HG02885 (cell line): ENCODE measurements at regions not wholly inside any gene's neighbourhood (a gene's known extent, or its start where the extent isn't known, plus 50 kb on each side); places are given as distances from the start of the nearest gene placed in this dataset.
"Not testable (repeated sequence)": the region's sequence is repeated elsewhere in the genome, so short reads cannot be mapped to it uniquely, and the experiment has no call there.

Source experiments
- ATAC-seq: cut with Tn5 transposase; IDR thresholded peaks from one replicate; pipeline ENCODE4 v1.9.1; 2021; ENCODE audit warnings: mild to moderate bottlenecking; ENCODE audit not compliant: unreplicated experiment, poor library complexity

GRCh38 chr14:105877645-105878044 is 351.3 kb downstream of the TMEM121 start:
- ATAC-seq = no peak

DNA sequence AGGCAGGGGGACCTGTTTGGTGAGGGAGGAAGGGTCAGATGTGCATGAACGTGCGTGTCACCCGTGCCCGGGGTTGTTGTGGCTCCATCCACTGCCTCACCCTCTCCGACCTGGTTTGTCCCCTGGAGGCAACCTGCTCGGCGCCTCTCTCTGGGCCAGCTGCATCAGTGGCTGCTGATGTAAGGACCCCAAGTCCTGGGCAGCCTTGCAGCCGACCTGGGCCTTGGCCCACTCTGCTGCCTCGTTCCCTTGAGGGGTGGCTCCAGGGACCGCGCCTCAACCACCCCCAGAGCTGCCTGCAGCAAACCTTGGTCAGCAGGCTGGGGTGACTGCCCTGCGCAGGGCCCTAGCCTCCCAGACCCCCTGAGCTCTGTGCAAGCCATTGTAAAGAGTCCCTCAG is 351.7 kb downstream of the TMEM121 start:
- ATAC-seq = no peak

- no peak for ATAC-seq
Observed at GRCh38 chr14:105878554-105878953, 352.2 kb downstream of the TMEM121 start.

- no peak for ATAC-seq
Observed at GRCh38 chr14:105879503-105879866, 353.1 kb downstream of the TMEM121 start.

DNA sequence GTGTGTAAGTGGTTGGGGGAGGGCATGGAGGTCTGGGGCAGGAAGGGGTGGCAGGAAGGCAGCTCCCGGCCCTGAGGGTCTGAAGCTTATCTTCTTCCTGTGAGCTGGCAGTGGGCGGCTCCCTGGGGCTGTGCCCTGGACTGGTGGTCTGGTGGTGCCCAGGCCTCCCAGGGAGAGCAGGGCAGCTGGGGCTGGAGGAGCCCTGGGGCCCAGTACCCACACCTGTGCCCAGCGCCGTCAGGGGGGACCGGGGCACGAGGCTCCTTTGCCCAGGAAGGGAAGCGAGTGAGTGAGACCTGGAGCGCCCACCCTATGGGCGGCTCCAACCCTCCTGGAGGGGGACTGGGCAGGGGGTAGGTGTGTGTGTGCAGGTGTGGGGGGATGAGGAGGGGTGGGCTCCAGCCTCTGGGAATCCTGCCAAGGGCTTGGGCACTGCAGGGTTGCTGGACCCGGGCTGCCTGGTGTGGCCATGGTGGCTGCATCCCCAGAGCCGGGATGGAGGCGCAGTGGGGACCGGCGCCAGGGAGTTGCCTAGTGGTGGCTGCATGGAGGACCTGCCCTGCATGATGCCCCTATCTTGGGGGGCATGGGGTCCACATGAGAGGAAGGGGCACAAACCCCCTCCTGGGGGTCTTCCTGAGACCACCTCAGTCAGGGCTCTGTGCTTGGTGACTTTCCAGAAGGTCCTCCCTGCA is 353.6 kb downstream of the TMEM121 start:
- ATAC-seq = no peak

- ATAC-seq = no peak
Observed at GRCh38 chr14:105880616-105881015, 354.2 kb downstream of the TMEM121 start.

GRCh38 chr14:105881021-105881930 is 354.9 kb downstream of the TMEM121 start:
- no peak for ATAC-seq

- ATAC-seq = not testable (repeated sequence)
Observed at GRCh38 chr14:105882011-105882410, 355.6 kb downstream of the TMEM121 start.

GRCh38 chr14:105882626-105883025 is 356.2 kb downstream of the TMEM121 start:
- no peak for ATAC-seq

- no peak for ATAC-seq
Observed at GRCh38 chr14:105883066-105884005, 357.0 kb downstream of the TMEM121 start.

GRCh38 chr14:105884192-105884807 is 357.9 kb downstream of the TMEM121 start:
- ATAC-seq = not testable (repeated sequence)

GRCh38 chr14:105884808-105885281 is 358.5 kb downstream of the TMEM121 start:
- no peak for ATAC-seq

DNA sequence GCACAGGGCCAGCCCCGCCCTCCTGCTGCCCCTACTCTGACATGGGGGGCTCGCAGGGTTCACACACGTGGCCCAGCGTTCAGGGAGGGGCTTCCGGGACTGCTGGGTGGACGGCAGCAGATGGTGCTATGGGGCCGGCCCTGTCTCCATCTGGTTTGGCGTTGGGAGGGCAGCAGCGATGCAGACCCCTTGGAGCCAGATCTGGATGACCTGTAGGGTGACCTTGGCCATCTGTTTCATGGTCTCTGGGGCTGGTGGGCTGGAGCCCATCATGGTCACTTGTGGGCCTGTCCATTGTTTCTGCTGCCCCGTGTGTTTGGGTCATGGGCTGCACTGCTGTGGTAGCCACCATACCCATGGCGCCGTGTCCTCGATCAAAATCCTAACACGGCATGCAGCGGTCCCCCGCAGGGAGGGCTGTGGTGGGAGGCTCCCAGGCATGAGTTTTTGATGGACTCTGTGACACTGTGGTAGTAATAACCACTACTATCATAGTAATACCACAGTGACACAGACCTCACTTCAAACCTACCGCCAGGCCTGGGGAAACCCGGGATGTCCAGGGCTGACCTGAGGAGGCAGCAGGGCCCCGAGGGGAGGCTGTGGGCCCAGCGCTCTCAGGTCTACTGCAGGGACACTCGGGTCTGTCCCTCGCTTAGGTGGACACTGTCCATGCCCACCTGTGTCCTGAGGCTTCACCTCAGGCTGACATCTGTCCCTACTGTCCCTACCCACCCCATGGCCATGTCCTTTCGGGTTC is 359.4 kb downstream of the TMEM121 start:
- no peak for ATAC-seq

DNA sequence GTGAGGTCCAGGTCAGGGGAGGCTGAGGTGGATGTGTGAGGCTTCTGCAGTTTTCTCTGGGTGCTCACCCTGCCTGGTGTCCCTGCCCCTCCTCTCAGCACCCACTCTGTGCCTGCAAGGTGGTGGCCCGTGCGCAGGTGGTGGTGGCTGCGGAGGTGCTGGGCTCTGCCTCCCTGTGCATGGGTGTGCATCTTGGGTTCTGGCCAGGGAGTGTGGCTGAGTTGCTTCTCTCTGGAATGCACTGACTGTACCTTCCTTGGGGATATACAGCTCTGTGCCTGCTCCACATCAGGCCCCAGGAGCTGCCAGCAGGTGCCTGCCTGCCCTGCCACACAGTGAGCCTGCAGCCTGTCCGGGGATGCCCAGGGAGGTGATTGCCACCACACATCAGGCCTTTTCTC is 360.4 kb downstream of the TMEM121 start:
- ATAC-seq = not testable (repeated sequence)

DNA sequence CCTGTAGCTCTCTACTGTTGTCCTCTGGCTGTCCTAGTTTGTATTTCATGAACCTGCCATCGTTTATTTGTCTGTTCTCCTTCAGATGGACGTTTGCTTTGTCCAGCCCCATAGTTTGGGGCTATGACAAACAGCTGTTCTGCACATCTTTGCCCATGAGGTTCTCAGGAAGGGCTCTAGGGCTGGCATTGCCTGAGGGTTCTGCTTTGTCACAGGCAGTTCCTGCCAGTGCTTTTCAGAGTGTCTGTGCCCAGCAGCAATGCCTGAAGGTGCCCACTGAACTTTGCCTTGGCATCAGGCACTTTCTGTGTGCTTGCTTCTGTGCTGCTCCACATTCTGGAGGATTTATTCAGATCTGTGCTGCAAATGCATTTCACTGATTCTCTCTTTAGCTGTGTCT is 361.3 kb downstream of the TMEM121 start:
- ATAC-seq = no peak

- ATAC-seq = no peak
Observed at GRCh38 chr14:105888151-105888550, 361.8 kb downstream of the TMEM121 start.

DNA sequence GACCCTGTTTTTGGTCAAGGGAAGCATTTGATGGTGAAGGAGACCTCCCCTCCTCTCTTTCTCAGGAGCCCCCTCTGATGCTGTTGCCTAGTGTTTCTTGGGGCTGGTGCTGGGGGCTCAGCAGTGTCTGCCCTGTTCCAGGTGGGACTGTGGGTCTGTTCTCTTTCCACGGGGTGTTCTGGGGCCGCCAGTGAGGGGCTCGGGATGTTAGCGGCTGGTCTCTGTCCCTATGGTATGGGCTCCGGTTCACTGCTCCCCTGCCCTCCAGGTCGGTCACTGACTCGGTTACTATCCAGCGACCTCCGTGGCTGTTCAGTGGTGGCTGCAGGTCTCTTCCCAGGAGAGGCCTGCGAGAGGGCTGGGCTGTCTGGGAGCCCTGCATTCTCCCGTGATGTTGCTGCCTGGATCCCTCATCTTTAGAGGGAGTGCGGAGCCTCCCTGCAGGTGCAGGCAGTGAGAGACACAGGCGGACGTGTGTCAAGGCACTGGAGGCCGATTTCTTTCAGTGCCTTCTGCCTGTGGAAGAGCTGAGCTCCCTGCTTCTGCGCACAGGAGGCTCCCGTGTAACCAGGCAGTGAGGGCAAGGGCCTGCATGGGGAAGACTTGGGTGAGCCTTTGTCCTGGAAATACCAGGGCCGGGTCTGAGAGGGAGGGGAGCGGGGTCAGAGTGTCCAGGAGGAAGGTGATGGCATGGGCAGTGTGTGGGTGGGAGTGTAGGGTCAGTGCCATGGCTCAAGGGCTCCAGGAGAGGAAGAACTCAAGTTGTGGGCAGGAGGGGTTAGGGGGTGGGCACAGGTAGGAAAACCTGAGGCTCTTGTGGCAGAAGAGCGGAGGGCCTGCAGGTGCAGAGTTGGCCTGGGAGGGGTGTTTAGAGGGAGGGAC is 362.6 kb downstream of the TMEM121 start:
- ATAC-seq = no peak
